IPS-18a (cell line): ENCODE measurements at regions not wholly inside any gene's neighbourhood (a gene's known extent, or its start where the extent isn't known, plus 50 kb on each side); places are given as distances from the start of the nearest gene placed in this dataset.

Experiments
- H3K27ac ChIP-seq: one replicate; pipeline ENCODE4 v1.5.1; 2013; ENCODE audit warnings: low read length
- H3K27me3 ChIP-seq: one replicate; pipeline ENCODE4 v1.6.1; 2013; ENCODE audit warnings: mild to moderate bottlenecking, low read length; ENCODE audit not compliant: control insufficient read depth, insufficient read depth
- H3K36me3 ChIP-seq: one replicate; pipeline ENCODE4 v1.6.1; 2013; ENCODE audit warnings: low read depth, low read length; ENCODE audit not compliant: control insufficient read depth
- H3K4me1 ChIP-seq: one replicate; pipeline ENCODE4 v1.6.1; 2013; ENCODE audit warnings: low read depth, low read length; ENCODE audit not compliant: control insufficient read depth
- H3K4me3 ChIP-seq: one replicate; pipeline ENCODE4 v1.5.1; 2013; ENCODE audit warnings: low read length
- H3K9ac ChIP-seq: one replicate; pipeline ENCODE4 v1.6.1; 2013; ENCODE audit warnings: mild to moderate bottlenecking, low read length, moderate library complexity
- H3K9me3 ChIP-seq: one replicate; pipeline ENCODE4 v1.6.1; 2013; ENCODE audit warnings: low read depth, low read length; ENCODE audit not compliant: control insufficient read depth

DNA sequence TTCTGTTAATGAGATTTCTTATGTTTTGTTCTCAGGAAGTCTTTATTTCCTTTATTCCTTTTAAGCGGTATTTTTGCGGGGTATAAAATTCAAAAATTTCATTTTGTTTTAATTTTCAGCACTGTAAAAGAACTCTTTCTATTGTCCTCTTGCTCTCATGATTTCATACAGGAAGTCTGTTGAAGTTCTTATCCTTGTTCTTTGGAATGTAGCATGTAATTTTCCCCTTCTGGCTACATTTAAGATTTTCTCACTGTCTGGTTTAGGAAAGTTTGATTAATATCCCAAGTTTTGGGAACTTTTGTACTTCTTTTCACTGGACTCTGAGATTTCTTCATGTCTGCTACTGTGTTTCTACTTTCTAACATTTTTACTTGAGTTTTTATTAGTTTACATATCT lies 581.4 kb upstream of the GJE1 start:
- no peaks in the 10 kb centered on the region for H3K27me3 ChIP-seq
- H3K9me3 ChIP-seq = peaks cover 8% of the 10 kb centered on the region
- H3K9ac ChIP-seq = no peak overlapping the region
- H3K27ac ChIP-seq = no peak overlapping the region
- no peaks in the 10 kb centered on the region for H3K4me1 ChIP-seq
- no peak overlapping the region for H3K4me3 ChIP-seq
- H3K36me3 ChIP-seq = no peaks in the 10 kb centered on the region

DNA sequence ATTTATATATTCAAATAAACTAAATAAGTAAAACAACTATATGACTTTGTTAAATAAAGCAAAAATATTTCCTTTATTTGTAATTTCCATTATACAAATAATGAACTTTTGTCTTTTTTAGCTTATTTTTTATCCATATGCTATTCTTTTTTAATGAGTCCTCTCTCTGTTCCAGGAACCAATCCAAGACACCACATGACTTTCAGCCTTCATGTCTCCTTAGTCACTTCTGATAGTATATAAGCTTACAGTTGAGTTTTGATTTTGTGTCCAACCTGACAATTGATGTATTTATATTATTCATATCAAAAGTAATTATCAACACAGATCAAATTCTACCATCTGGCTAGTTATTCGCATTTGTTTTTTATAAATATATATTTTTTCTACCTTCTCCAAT lies 582.3 kb upstream of the GJE1 start:
- H3K27me3 ChIP-seq = no peaks in the 10 kb centered on the region
- no peak overlapping the region for H3K9ac ChIP-seq
- no peak overlapping the region for H3K27ac ChIP-seq
- H3K9me3 ChIP-seq = peaks cover 8% of the 10 kb centered on the region
- no peak overlapping the region for H3K4me3 ChIP-seq
- H3K36me3 ChIP-seq = no peaks in the 10 kb centered on the region
- no peaks in the 10 kb centered on the region for H3K4me1 ChIP-seq

DNA sequence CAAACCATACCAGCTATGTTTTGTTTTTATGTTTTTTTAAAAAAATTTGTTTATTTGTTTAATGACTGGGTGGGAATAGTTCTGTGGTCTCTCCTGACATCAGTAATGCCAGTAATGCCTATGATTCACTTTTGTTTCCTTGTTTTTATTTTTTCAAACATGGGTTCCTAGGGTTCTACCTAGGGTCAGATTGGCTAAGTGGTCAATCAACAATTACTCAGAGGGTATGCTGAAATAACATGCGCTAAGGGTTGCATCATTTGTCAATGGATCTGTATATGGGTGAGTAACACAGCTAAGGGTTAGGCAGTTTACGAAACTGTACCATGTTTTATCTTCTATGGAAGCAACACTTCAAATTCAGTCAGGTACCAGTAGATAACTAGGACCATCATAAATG lies 583.8 kb upstream of the GJE1 start:
- Histone ChIP-seq H3K9ac (no peak overlapping the region), H3K4me1 (no peaks in the 10 kb centered on the region), H3K4me3 (no peak overlapping the region), H3K9me3 (peaks cover 8% of the 10 kb centered on the region), H3K36me3 (no peaks in the 10 kb centered on the region), H3K27ac (no peak overlapping the region), H3K27me3 (no peaks in the 10 kb centered on the region)

GRCh38 chr6:141541581-141542324 lies 591.0 kb upstream of the GJE1 start:
- H3K9me3 ChIP-seq = no peaks in the 10 kb centered on the region
- H3K4me3 ChIP-seq = no peak overlapping the region
- H3K4me1 ChIP-seq = peaks cover 6% of the 10 kb centered on the region
- no peaks in the 10 kb centered on the region for H3K27me3 ChIP-seq
- no peaks in the 10 kb centered on the region for H3K36me3 ChIP-seq
- H3K27ac ChIP-seq = no peak overlapping the region
- no peak overlapping the region for H3K9ac ChIP-seq

DNA sequence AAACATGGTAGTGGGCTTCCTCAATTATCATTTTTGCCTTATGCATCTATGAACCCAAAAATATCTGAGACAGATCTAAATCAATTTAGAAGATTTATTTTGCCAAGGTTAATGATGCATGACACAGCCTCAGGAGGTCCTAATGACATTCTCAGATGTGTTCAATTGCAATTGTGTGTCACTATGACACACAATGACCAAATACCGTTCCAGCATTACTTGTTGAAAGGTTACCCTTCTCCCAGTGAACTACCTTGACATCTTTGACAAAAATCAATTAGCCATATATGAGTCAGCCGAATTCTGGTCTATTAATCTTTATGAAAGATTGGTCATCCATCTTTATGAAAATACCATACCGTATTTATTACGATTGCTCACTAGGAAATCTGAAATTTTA lies 592.5 kb upstream of the GJE1 start:
- Histone ChIP-seq H3K27ac (no peak overlapping the region), H3K36me3 (no peaks in the 10 kb centered on the region), H3K4me3 (no peak overlapping the region), H3K9me3 (no peaks in the 10 kb centered on the region), H3K9ac (no peak overlapping the region), H3K4me1 (peaks cover 6% of the 10 kb centered on the region), H3K27me3 (no peaks in the 10 kb centered on the region)

DNA sequence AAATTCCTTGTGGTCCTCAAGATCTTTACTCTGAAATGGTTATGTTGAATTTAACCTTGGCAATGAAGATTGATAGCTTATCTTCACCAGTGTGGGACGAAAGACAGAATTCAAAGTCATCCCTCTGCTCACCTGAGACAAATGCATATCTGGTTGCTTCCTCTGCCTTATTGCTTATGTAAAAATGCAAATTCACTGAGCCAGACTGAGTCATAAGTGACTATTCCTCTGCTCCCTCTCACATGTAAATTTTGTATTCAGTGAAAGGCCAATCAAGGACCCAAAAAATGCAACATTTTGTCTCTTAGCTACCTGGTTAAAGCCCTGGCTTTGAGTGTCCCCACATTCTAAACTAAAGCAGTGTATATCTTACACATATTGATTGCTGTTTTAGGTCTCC lies 593.1 kb upstream of the GJE1 start:
- H3K4me1 ChIP-seq = peaks cover 6% of the 10 kb centered on the region
- no peak overlapping the region for H3K4me3 ChIP-seq
- H3K9me3 ChIP-seq = no peaks in the 10 kb centered on the region
- H3K27ac ChIP-seq = no peak overlapping the region
- no peaks in the 10 kb centered on the region for H3K36me3 ChIP-seq
- H3K27me3 ChIP-seq = no peaks in the 10 kb centered on the region
- no peak overlapping the region for H3K9ac ChIP-seq

GRCh38 chr6:141532211-141532610 lies 600.5 kb upstream of the GJE1 start:
- peaks cover 7% of the 10 kb centered on the region for H3K4me1 ChIP-seq
- H3K4me3 ChIP-seq = no peak overlapping the region
- no peak overlapping the region for H3K27ac ChIP-seq
- H3K36me3 ChIP-seq = no peaks in the 10 kb centered on the region
- no peak overlapping the region for H3K9ac ChIP-seq
- H3K9me3 ChIP-seq = no peaks in the 10 kb centered on the region
- no peaks in the 10 kb centered on the region for H3K27me3 ChIP-seq

GRCh38 chr6:141531040-141531439 lies 601.7 kb upstream of the GJE1 start:
- peaks cover 7% of the 10 kb centered on the region for H3K4me1 ChIP-seq
- no peaks in the 10 kb centered on the region for H3K9me3 ChIP-seq
- H3K27me3 ChIP-seq = no peaks in the 10 kb centered on the region
- H3K4me3 ChIP-seq = no peak overlapping the region
- no peak overlapping the region for H3K27ac ChIP-seq
- H3K9ac ChIP-seq = no peak overlapping the region
- H3K36me3 ChIP-seq = no peaks in the 10 kb centered on the region

GRCh38 chr6:141528596-141528995 lies 604.1 kb upstream of the GJE1 start:
- Histone ChIP-seq H3K9me3 (no peaks in the 10 kb centered on the region), H3K27ac (no peak overlapping the region), H3K4me3 (no peak overlapping the region), H3K27me3 (no peaks in the 10 kb centered on the region), H3K9ac (no peak overlapping the region), H3K36me3 (no peaks in the 10 kb centered on the region), H3K4me1 (peaks cover 6% of the 10 kb centered on the region)

DNA sequence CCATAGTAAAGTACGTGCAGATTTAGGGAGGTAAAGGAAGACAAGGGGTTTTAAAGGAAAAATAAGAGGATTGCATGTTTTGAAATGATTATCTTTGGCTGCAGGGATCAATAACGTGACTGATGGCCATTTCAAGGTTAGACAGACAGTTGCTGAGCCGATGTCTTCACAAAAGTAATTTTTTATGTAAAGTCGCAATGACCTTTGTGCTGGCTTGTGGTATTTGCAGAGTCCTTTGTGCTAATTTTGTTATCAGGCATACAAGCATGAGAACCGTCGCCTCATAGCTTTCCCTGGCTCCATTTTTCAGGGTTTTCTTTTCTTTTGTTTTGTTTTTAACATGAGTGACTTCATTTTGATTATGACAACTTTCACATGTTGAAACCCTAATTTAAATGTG lies 605.7 kb upstream of the GJE1 start:
- Histone ChIP-seq H3K4me1 (no peaks in the 10 kb centered on the region), H3K4me3 (no peak overlapping the region), H3K36me3 (no peaks in the 10 kb centered on the region), H3K27ac (no peak overlapping the region), H3K27me3 (no peaks in the 10 kb centered on the region), H3K9ac (no peak overlapping the region), H3K9me3 (no peaks in the 10 kb centered on the region)

GRCh38 chr6:141521440-141521839 lies 611.3 kb upstream of the GJE1 start:
- Histone ChIP-seq H3K9ac (no peak overlapping the region), H3K4me1 (no peaks in the 10 kb centered on the region), H3K36me3 (no peaks in the 10 kb centered on the region), H3K4me3 (no peak overlapping the region), H3K9me3 (no peaks in the 10 kb centered on the region), H3K27ac (no peak overlapping the region), H3K27me3 (no peaks in the 10 kb centered on the region)

- no peak overlapping the region for H3K27ac ChIP-seq
- no peak overlapping the region for H3K9ac ChIP-seq
- no peaks in the 10 kb centered on the region for H3K36me3 ChIP-seq
- H3K4me1 ChIP-seq = no peaks in the 10 kb centered on the region
- no peaks in the 10 kb centered on the region for H3K27me3 ChIP-seq
- H3K4me3 ChIP-seq = no peak overlapping the region
- H3K9me3 ChIP-seq = no peaks in the 10 kb centered on the region
Observed at GRCh38 chr6:141513830-141514229, 618.9 kb upstream of the GJE1 start.
